ENCODE measurements at regions not wholly inside any gene's neighbourhood (a gene's known extent, or its start where the extent isn't known, plus 50 kb on each side); places are given as distances from the start of the nearest gene placed in this dataset.

- H3F3A ChIP-seq (ENCODE audit: insufficient read depth), result no peaks in the 10 kb centered on the region
- H3K4me1 ChIP-seq (ENCODE audit: insufficient read depth), result no peaks in the 10 kb centered on the region
- no peak overlapping the region for H3K9ac ChIP-seq
- H3K27me3 ChIP-seq (replicated peaks; ENCODE audit: insufficient read depth), result no peaks in the 10 kb centered on the region
- H3K9me2 ChIP-seq (ENCODE audit: insufficient read depth), result no peaks in the 10 kb centered on the region
- no peak overlapping the region for H2AFZ ChIP-seq
- no peak for DNase-seq
- no peak overlapping the region for H3K27ac ChIP-seq
- H3K79me2 ChIP-seq (ENCODE audit: insufficient read depth), result no peaks in the 10 kb centered on the region
- no peak overlapping the region for H3K4me3 ChIP-seq
- in situ Hi-C loops (cut with MboI), result no loop called here
- H3K4me2 ChIP-seq (ENCODE audit: unreplicated experiment), result no peak overlapping the region
- WGBS, 2 experiments (ENCODE audit: low coverage in 1 of 2, low lambda C conversion rate in 2 of 2, missing lambda C conversion rate in 2 of 2), result 0% methylated on average over 4 of the region's 4 CpGs
- no peaks in the 10 kb centered on the region for H3K36me3 ChIP-seq (ENCODE audit: low read depth)
- TF ChIP-seq EZH2phosphoT487 (IDR thresholded peaks at IDR 0.05; ENCODE audit: insufficient read depth, low read depth) (no peak), EZH2 (IDR thresholded peaks at IDR 0.05; ENCODE audit: insufficient read depth, poor library complexity, severe bottlenecking) (no peak)
- H3K9me3 ChIP-seq (ENCODE audit: low read depth), result no peaks in the 10 kb centered on the region
- H4K20me1 ChIP-seq (ENCODE audit: insufficient read depth), result no peaks in the 10 kb centered on the region
These were observed 704.4 kb downstream of the PCDH19 start for GRCh38 chrX:99705701-99706100.

GRCh38 chrX:99703473-99703872 is 706.6 kb downstream of the PCDH19 start:
- in situ Hi-C loops (cut with MboI), result no loop called here

GRCh38 chrX:99698451-99698850 is 711.6 kb downstream of the PCDH19 start:
- no peaks in the 10 kb centered on the region for H3K79me2 ChIP-seq (ENCODE audit: insufficient read depth)
- in situ Hi-C loops (cut with MboI), result no loop called here
- no peaks in the 10 kb centered on the region for H3K36me3 ChIP-seq (ENCODE audit: low read depth)

More at GRCh38 chrX:99703473-99703872, 706.6 kb downstream of the PCDH19 start:
- DNase-seq, result no peak
- H3K9ac ChIP-seq, result no peak overlapping the region
- H3K9me3 ChIP-seq (ENCODE audit: low read depth), result no peaks in the 10 kb centered on the region
- no peaks in the 10 kb centered on the region for H3F3A ChIP-seq (ENCODE audit: insufficient read depth)
- H3K4me1 ChIP-seq (ENCODE audit: insufficient read depth), result no peaks in the 10 kb centered on the region
- no peak overlapping the region for H3K27ac ChIP-seq
- H3K4me2 ChIP-seq (ENCODE audit: unreplicated experiment), result no peak overlapping the region
- H3K9me2 ChIP-seq (ENCODE audit: insufficient read depth), result no peaks in the 10 kb centered on the region
- H3K4me3 ChIP-seq, result no peak overlapping the region
- H3K27me3 ChIP-seq (replicated peaks; ENCODE audit: insufficient read depth), result no peaks in the 10 kb centered on the region
- H2AFZ ChIP-seq, result no peak overlapping the region
- WGBS, 2 experiments (ENCODE audit: low coverage in 1 of 2, low lambda C conversion rate in 2 of 2, missing lambda C conversion rate in 2 of 2), result 2 to 14% methylated on average over 3 to 4 of the region's 4 CpGs
- H4K20me1 ChIP-seq (ENCODE audit: insufficient read depth), result no peaks in the 10 kb centered on the region
- H3K79me2 ChIP-seq (ENCODE audit: insufficient read depth), result no peaks in the 10 kb centered on the region
- no peaks in the 10 kb centered on the region for H3K36me3 ChIP-seq (ENCODE audit: low read depth)
- TF ChIP-seq EZH2phosphoT487 (IDR thresholded peaks at IDR 0.05; ENCODE audit: insufficient read depth, low read depth) (no peak), EZH2 (IDR thresholded peaks at IDR 0.05; ENCODE audit: insufficient read depth, poor library complexity, severe bottlenecking) (no peak)

GRCh38 chrX:99663136-99663535 is 746.9 kb downstream of the PCDH19 start:
- no peaks in the 10 kb centered on the region for H3F3A ChIP-seq (ENCODE audit: insufficient read depth)
- H2AFZ ChIP-seq, result no peak overlapping the region
- H3K9me3 ChIP-seq (ENCODE audit: low read depth), result no peaks in the 10 kb centered on the region
- H3K27me3 ChIP-seq (replicated peaks; ENCODE audit: insufficient read depth), result no peaks in the 10 kb centered on the region
- no peaks in the 10 kb centered on the region for H3K79me2 ChIP-seq (ENCODE audit: insufficient read depth)
- no peaks in the 10 kb centered on the region for H3K9me2 ChIP-seq (ENCODE audit: insufficient read depth)
- no peaks in the 10 kb centered on the region for H3K36me3 ChIP-seq (ENCODE audit: low read depth)
- H3K4me3 ChIP-seq, result no peak overlapping the region
- 0 to 10% methylated on average over 4 of the region's 4 CpGs for WGBS, 2 experiments (ENCODE audit: low coverage in 1 of 2, low lambda C conversion rate in 2 of 2, missing lambda C conversion rate in 2 of 2)
- H3K27ac ChIP-seq, result no peak overlapping the region
- TF ChIP-seq EZH2 (IDR thresholded peaks at IDR 0.05; ENCODE audit: insufficient read depth, poor library complexity, severe bottlenecking) (no peak), EZH2phosphoT487 (IDR thresholded peaks at IDR 0.05; ENCODE audit: insufficient read depth, low read depth) (no peak)
- in situ Hi-C loops (cut with MboI), result no loop called here
- H4K20me1 ChIP-seq (ENCODE audit: insufficient read depth), result no peaks in the 10 kb centered on the region
- no peak for DNase-seq
- no peak overlapping the region for H3K4me2 ChIP-seq (ENCODE audit: unreplicated experiment)
- no peaks in the 10 kb centered on the region for H3K4me1 ChIP-seq (ENCODE audit: insufficient read depth)
- H3K9ac ChIP-seq, result no peak overlapping the region

More at GRCh38 chrX:99698451-99698850, 711.6 kb downstream of the PCDH19 start:
- Histone ChIP-seq H3K9me2 (ENCODE audit: insufficient read depth) (no peaks in the 10 kb centered on the region), H3K9me3 (ENCODE audit: low read depth) (no peaks in the 10 kb centered on the region), H3K4me2 (ENCODE audit: unreplicated experiment) (no peak overlapping the region), H4K20me1 (ENCODE audit: insufficient read depth) (no peaks in the 10 kb centered on the region), H3K4me1 (ENCODE audit: insufficient read depth) (no peaks in the 10 kb centered on the region), H3K27ac (no peak overlapping the region), H3K9ac (no peak overlapping the region), H2AFZ (no peak overlapping the region), H3F3A (ENCODE audit: insufficient read depth) (no peaks in the 10 kb centered on the region), H3K4me3 (no peak overlapping the region), H3K27me3 (replicated peaks; ENCODE audit: insufficient read depth) (no peaks in the 10 kb centered on the region)
- DNase-seq, result no peak
- TF ChIP-seq EZH2 (IDR thresholded peaks at IDR 0.05; ENCODE audit: insufficient read depth, poor library complexity, severe bottlenecking) (no peak), EZH2phosphoT487 (IDR thresholded peaks at IDR 0.05; ENCODE audit: insufficient read depth, low read depth) (no peak)
- WGBS, 2 experiments (ENCODE audit: low coverage in 1 of 2, low lambda C conversion rate in 2 of 2, missing lambda C conversion rate in 2 of 2), result 5 to 39% methylated on average over 2 of the region's 2 CpGs

GRCh38 chrX:99654188-99654587 is 755.9 kb downstream of the PCDH19 start:
- Histone ChIP-seq H3K27ac (no peak overlapping the region), H3K36me3 (ENCODE audit: low read depth) (no peaks in the 10 kb centered on the region), H3K9me2 (ENCODE audit: insufficient read depth) (no peaks in the 10 kb centered on the region), H3K27me3 (replicated peaks; ENCODE audit: insufficient read depth) (no peaks in the 10 kb centered on the region), H3K4me1 (ENCODE audit: insufficient read depth) (no peaks in the 10 kb centered on the region), H3F3A (ENCODE audit: insufficient read depth) (no peaks in the 10 kb centered on the region), H3K4me2 (ENCODE audit: unreplicated experiment) (no peak overlapping the region), H3K79me2 (ENCODE audit: insufficient read depth) (no peaks in the 10 kb centered on the region), H3K4me3 (no peak overlapping the region), H4K20me1 (ENCODE audit: insufficient read depth) (no peaks in the 10 kb centered on the region), H3K9me3 (ENCODE audit: low read depth) (no peaks in the 10 kb centered on the region), H2AFZ (no peak overlapping the region), H3K9ac (no peak overlapping the region)
- WGBS, 2 experiments (ENCODE audit: low coverage in 1 of 2, low lambda C conversion rate in 2 of 2, missing lambda C conversion rate in 2 of 2), result 9 to 10% methylated on average over 1 of the region's 1 CpG
- TF ChIP-seq EZH2phosphoT487 (IDR thresholded peaks at IDR 0.05; ENCODE audit: insufficient read depth, low read depth) (no peak), EZH2 (IDR thresholded peaks at IDR 0.05; ENCODE audit: insufficient read depth, poor library complexity, severe bottlenecking) (no peak)
- in situ Hi-C loops (cut with MboI), result no loop called here
- no peak for DNase-seq
